SH-SY5Y (cell line): ENCODE measurements at regions not wholly inside any gene's neighbourhood (a gene's known extent, or its start where the extent isn't known, plus 50 kb on each side); places are given as distances from the start of the nearest gene placed in this dataset.

Experiments used
- GATA2 ChIP-seq: IDR thresholded peaks from 2 replicates; pipeline ENCODE4 v1.6.1; 2011; ENCODE audit warnings: mild to moderate bottlenecking, low read depth, low read length
- GATA3 ChIP-seq: IDR thresholded peaks from 2 replicates; pipeline ENCODE4 v1.6.1; 2011; ENCODE audit warnings: low read depth, mild to moderate bottlenecking, low read length, moderate library complexity

GRCh38 chr2:194203898-194204297 lies 1453.1 kb upstream of the SLC39A10 start:
- TF ChIP-seq GATA2 (no peak), GATA3 (no peak)
